ENCODE measurements at regions not wholly inside any gene's neighbourhood (a gene's known extent, or its start where the extent isn't known, plus 50 kb on each side); places are given as distances from the start of the nearest gene placed in this dataset.

GRCh38 chr16:60882816-60883215 lies 1153.4 kb downstream of the CDH8 start:
- TF ChIP-seq CTCF (conservative IDR thresholded peaks at IDR 0.05 in 1 of 2, IDR thresholded peaks at IDR 0.05 in 1 of 2; ENCODE audit: extremely low read depth in 1 of 2, insufficient read depth in 1 of 2, low read depth in 1 of 2, low read length in 2 of 2) (no peak), EZH2 (IDR thresholded peaks at IDR 0.05; ENCODE audit: borderline replicate concordance, low read length) (no peak)
